HUDEP-2 (cell line): ENCODE measurements at regions not wholly inside any gene's neighbourhood (a gene's known extent, or its start where the extent isn't known, plus 50 kb on each side); places are given as distances from the start of the nearest gene placed in this dataset.

ENCODE experiments used
- DNase-seq, 76 experiments: peaks; one replicate each; lab custom pipeline; 2025; ENCODE audit not compliant: unreplicated experiment in 76 of 76; lab: John Stamatoyannopoulos, UW

- DNase-seq = no peak
Observed at GRCh38 chr13:100818711-100819110, 144.1 kb upstream of the TMTC4 start.

- no peak for DNase-seq
Observed at GRCh38 chr13:100817928-100818327, 143.3 kb upstream of the TMTC4 start.

GRCh38 chr13:100815476-100816046 lies 141.0 kb upstream of the TMTC4 start:
- no peak for DNase-seq

GRCh38 chr13:100812982-100813584 lies 138.5 kb upstream of the TMTC4 start:
- DNase-seq = no peak

GRCh38 chr13:100811928-100812327 lies 137.3 kb upstream of the TMTC4 start:
- no peak for DNase-seq

- no peak for DNase-seq
Observed at GRCh38 chr13:100811024-100811865, 136.7 kb upstream of the TMTC4 start.

- no peak for DNase-seq
Observed at GRCh38 chr13:100810481-100810880, 135.9 kb upstream of the TMTC4 start.

- no peak for DNase-seq
Observed at GRCh38 chr13:100809856-100810255, 135.3 kb upstream of the TMTC4 start.

GRCh38 chr13:100809129-100809390 lies 134.5 kb upstream of the TMTC4 start:
- no peak for DNase-seq

- DNase-seq = no peak
Observed at GRCh38 chr13:100808330-100809128, 133.9 kb upstream of the TMTC4 start.

GRCh38 chr13:100803091-100803490 lies 128.5 kb upstream of the TMTC4 start:
- no peak for DNase-seq

- no peak for DNase-seq
Observed at GRCh38 chr13:100800283-100800875, 125.8 kb upstream of the TMTC4 start.

GRCh38 chr13:100798739-100799361 lies 124.3 kb upstream of the TMTC4 start:
- no peak for DNase-seq

- DNase-seq = no peak
Observed at GRCh38 chr13:100797921-100798320, 123.3 kb upstream of the TMTC4 start.

- DNase-seq = no peak
Observed at GRCh38 chr13:100796463-100796862, 121.9 kb upstream of the TMTC4 start.

GRCh38 chr13:100794575-100794974 lies 120.0 kb upstream of the TMTC4 start:
- no peak for DNase-seq

- DNase-seq = no peak
Observed at GRCh38 chr13:100790405-100790804, 115.8 kb upstream of the TMTC4 start.

- no peak for DNase-seq
Observed at GRCh38 chr13:100789968-100790367, 115.4 kb upstream of the TMTC4 start.

GRCh38 chr13:100789481-100789880 lies 114.9 kb upstream of the TMTC4 start:
- DNase-seq = no peak

- DNase-seq = no peak
Observed at GRCh38 chr13:100789025-100789424, 114.4 kb upstream of the TMTC4 start.

GRCh38 chr13:100788540-100788939 lies 113.9 kb upstream of the TMTC4 start:
- no peak for DNase-seq
